Skin epidermis (tissue), 12 donors: ENCODE measurements at regions not wholly inside any gene's neighbourhood (a gene's known extent, or its start where the extent isn't known, plus 50 kb on each side); places are given as distances from the start of the nearest gene placed in this dataset.

Experiments used
- H3K27ac ChIP-seq, 21 experiments: fragments of 200-600 bp; sonication (generic) in 11 of 21; one replicate each; pipeline ENCODE4 v1.5.0; 2020; ENCODE audit warnings: mild to moderate bottlenecking in 3 of 21, inconsistent platforms in 2 of 21, moderate library complexity in 2 of 21
- H3K4me3 ChIP-seq, 7 experiments: fragments of 200-600 bp; sonication (generic) in 2 of 7; one replicate each; pipeline ENCODE4 v1.5.0; 2020; ENCODE audit warnings: inconsistent platforms in 2 of 7, mild to moderate bottlenecking in 2 of 7, moderate library complexity in 1 of 7

DNA sequence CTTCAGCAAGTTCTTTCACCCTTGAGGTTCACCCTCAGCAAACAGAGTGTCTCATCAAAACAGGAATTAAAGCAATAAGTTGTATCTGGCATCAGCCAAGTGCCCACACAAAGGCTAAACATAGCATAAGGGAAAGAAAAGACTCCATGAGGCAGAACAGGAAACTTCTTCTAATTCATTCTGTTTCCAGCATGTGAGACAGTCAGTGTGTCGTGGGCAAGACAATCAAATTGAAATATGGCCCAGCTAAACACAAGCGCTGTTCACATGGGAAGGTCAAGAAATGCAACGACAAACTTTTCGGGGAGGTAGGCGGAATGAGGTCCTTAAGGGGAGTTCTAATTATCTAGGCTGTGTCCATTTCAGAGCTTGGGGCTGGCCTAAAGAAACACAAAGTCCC is 393.4 kb downstream of the HAPSTR1 start:
- H3K4me3 ChIP-seq, result no peak overlapping the region
- H3K27ac ChIP-seq, result no peak overlapping the region

- Histone ChIP-seq H3K27ac (no peak overlapping the region), H3K4me3 (no peak overlapping the region)
Measured at GRCh38 chr16:9489835-9490467, 398.5 kb downstream of the HAPSTR1 start.

GRCh38 chr16:9495824-9496223 is 404.4 kb downstream of the HAPSTR1 start:
- no peak overlapping the region for H3K27ac ChIP-seq

DNA sequence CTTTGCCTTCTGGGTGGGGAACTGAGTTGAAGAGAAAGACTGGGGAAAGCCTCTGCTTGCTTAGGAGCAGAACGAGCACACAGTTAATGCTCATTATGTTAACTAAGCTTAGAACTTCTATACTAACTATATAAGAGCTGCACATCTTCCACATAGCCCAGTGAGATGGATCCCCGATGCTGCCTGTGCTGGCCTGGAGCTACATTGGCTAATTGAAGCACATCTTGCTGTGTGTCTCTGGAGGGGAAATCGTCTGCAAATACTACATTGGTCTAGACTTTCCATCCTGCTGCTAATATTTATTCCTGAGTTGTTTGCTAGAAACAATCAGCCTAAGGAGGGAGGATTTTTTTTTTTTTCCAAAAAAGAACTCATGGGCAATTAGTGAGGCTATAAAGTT is 406.3 kb downstream of the HAPSTR1 start:
- no peak overlapping the region for H3K27ac ChIP-seq
- no peak overlapping the region for H3K4me3 ChIP-seq

More at GRCh38 chr16:9495824-9496223, 404.4 kb downstream of the HAPSTR1 start:
- H3K4me3 ChIP-seq, result no peak overlapping the region

GRCh38 chr16:9499941-9500593 is 408.6 kb downstream of the HAPSTR1 start:
- no peak overlapping the region for H3K4me3 ChIP-seq
- H3K27ac ChIP-seq, result no peak overlapping the region

DNA sequence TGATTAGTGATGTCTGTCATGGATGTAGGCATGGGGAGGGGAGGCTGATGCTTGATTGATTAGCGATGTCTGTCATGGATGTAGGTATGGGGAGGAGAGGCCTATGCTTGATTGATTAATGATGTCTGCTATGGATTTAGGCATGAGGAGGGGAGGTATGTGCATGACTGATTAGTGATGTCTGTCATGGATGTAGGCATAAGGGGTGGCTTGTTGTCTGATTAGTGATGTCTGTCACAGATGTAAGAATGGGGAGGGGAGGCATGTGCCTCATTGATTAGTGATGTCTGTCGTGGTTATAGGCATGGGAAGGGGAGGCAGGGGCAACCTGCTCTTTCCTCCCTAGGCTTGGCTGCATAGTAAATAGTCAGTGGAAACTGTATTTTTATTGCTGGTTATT is 409.4 kb downstream of the HAPSTR1 start:
- no peak overlapping the region for H3K4me3 ChIP-seq
- no peak overlapping the region for H3K27ac ChIP-seq

DNA sequence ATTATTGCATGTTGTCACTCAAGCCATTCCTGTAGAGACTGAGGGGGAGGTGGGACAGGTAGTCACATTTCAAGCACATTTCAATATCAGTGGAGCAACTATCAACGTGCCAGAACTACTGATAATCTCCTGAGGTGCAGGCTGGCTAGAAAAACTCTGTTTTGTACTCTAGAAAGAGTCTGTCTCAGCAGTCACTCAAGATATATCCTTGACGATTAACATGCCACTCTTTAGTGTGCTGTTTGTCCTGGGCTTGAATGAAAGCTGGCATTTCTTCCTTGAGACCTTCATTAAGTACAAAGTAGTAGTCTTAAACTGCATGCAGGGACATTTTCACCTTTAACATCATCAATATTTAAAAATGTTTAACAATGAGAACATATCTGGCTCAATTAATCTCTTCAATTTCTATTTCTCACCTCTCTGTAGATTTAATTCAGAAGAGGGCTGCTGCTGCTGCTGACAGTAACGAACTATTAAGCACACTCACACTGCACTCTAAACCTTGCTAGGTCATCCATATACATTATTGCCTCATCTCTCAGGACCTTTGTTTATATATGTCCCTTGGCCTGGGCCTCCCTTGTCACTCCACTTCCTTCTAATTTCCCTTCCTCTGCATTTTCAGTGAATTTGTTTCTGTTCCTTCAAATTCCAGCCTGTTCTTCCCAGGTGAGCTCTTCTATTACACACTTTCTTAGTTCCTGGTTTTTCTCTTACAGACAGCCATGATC is 412.0 kb downstream of the HAPSTR1 start:
- H3K4me3 ChIP-seq, result no peak overlapping the region
- no peak overlapping the region for H3K27ac ChIP-seq

DNA sequence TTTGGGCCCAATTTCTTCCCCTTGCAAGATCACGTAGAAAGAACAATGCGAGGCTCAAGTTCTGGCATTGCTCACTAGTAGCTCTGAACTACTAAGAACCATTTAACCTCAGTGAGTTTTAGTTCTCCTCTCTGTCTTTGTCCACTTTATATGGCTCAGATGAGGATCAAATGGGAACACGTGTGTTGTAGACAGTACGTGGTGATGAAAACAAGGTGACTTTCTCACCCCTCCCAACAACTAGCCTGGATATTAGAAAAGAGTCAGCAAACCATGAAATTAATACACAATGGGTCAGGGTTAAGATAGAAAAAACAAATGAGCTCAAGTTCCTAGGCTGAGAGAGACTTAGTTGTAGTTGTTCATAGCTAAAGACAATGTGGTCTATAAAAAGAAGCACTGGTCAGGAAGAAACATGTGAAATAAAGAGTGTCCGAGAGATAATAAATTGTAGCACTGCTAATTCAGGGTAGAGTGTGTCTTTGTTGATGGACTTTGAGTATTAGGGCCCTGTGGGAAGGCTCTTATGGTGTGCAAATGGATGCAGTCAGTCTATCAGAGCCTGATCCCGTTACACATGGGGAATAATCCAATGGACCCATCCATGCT is 417.0 kb downstream of the HAPSTR1 start:
- no peak overlapping the region for H3K4me3 ChIP-seq
- H3K27ac ChIP-seq, result no peak overlapping the region

DNA sequence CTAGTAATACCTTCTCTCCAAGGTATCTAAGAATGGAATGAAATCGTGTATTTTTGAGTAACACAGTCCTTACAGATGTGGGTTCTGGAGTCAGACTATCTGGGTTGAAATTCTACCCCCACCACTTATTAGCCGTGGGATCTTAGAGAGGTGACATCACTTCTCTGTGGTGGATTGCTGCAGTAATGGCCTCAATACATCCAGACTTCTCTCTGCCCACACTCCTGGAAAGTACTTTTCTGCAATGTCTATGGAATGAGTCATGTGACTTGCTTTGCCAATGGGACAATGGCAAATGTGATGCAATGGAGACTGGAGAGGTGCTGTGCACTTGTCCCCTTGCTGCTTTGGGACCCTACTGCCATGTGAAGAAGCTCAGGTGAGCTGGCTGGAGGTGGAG is 418.2 kb downstream of the HAPSTR1 start:
- Histone ChIP-seq H3K27ac (no peak overlapping the region), H3K4me3 (no peak overlapping the region)

DNA sequence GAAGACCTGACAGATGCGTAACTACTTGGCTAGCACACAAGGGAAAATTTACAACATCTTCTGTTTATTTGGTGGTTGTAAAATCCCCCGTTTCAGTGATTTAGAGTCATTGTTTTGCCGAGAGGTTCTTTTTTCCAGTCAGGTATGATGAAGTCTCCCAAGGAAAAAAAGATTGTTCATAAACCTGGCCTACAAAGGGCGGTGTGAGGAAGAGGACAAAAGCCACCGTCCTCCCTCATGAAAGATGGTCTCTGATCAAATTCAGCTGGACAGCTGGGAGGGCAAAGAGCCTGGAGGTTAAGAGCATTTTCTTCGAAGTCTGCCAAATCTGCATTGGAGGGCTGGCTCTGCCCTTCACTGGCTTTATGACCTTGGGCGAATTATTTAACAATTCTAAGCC is 419.9 kb downstream of the HAPSTR1 start:
- Histone ChIP-seq H3K27ac (no peak overlapping the region), H3K4me3 (no peak overlapping the region)

DNA sequence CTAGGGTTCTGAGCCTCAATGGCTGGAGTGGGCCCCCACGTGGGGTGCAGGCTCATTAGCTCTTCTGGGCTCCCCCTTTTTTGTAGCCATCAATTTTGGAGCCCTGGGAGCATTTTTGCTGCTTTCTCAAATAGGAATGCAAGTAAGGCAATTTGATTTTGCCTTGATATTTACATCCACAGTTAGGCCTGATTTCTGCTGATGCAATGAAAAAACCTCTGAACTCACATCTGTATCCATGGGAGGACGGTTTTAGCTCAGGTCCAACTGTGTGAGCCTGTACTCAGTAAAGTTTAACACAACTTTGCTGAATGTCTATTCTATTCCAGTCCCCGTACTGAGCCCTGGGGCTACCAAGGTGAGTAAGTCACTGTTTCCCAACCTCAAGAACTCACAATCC is 425.0 kb downstream of the HAPSTR1 start:
- Histone ChIP-seq H3K4me3 (no peak overlapping the region), H3K27ac (no peak overlapping the region)

GRCh38 chr16:9518051-9518450 is 426.6 kb downstream of the HAPSTR1 start:
- Histone ChIP-seq H3K4me3 (no peak overlapping the region), H3K27ac (no peak overlapping the region)

DNA sequence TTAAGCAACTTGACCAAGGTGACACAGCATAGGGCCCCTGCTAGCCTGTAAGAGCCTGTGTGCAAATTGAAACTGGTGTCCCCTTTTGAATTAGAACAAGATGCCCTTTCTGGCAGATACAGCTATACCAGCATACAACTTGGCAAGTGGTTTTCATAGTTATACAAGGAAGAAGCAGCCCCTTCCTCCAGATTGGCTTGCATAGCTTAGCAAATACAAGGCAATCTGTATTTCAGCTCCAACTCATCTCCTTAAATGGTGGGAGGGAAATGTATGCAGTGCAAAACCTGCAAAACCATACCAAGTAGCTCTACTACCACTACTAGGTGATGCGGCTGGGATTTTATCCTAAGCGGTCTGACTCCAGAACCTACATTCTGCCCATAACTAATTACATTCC is 427.1 kb downstream of the HAPSTR1 start:
- Histone ChIP-seq H3K27ac (no peak overlapping the region), H3K4me3 (no peak overlapping the region)

DNA sequence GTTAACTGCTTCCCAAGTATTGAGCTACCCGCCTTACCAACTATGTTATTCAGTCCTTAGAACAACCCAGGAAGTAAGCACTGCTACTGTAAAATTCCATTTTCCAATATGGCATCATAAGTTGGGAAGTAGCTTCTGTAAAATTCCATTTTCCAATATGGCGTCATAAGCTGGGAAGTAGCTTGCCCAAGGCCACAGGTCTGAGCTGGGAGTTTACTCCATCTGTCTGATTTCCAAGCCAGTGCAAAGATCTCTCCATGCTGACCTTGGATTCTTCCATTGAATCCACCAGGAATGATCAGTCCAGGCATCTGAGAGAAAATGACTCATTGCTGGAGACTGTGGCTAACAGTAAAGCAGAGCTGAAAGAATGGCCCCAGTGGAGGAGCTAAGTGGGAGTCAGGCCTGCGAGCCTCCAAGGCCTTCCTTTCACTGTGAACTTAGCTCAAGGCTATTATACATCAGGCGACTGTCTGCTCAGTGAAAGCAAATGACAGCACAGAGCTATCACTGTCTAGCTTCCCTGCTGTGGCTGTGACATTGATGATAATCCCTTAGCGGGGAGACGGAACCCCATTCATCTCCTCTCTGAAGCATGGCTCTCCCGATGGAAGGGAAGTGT is 430.4 kb downstream of the HAPSTR1 start:
- H3K27ac ChIP-seq, result no peak overlapping the region
- no peak overlapping the region for H3K4me3 ChIP-seq

GRCh38 chr16:9522614-9523013 is 431.2 kb downstream of the HAPSTR1 start:
- Histone ChIP-seq H3K4me3 (no peak overlapping the region), H3K27ac (no peak overlapping the region)

- no peak overlapping the region for H3K27ac ChIP-seq
- H3K4me3 ChIP-seq, result no peak overlapping the region
Measured at GRCh38 chr16:9523994-9524393, 432.6 kb downstream of the HAPSTR1 start.

GRCh38 chr16:9525037-9525436 is 433.6 kb downstream of the HAPSTR1 start:
- Histone ChIP-seq H3K27ac (no peak overlapping the region), H3K4me3 (no peak overlapping the region)

DNA sequence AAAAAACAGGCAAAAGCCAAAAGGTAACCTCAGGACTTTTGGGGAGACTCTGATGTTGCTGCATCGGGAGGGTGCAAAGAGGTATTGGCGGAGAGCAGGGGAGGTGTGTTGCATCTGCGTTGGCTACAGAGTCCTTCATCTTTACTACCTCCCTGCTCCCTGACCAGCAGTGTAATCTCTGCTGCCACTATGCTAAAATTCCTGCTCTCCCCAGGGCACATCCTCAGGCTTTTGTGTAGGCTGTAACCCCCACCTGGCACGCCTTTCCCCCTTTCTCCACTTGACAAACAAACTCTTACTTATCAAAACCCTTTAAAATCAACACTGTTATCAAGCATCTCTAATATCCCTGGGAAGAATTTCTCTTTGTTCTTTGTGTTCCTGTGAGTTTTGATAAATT is 435.3 kb downstream of the HAPSTR1 start:
- Histone ChIP-seq H3K4me3 (no peak overlapping the region), H3K27ac (no peak overlapping the region)

DNA sequence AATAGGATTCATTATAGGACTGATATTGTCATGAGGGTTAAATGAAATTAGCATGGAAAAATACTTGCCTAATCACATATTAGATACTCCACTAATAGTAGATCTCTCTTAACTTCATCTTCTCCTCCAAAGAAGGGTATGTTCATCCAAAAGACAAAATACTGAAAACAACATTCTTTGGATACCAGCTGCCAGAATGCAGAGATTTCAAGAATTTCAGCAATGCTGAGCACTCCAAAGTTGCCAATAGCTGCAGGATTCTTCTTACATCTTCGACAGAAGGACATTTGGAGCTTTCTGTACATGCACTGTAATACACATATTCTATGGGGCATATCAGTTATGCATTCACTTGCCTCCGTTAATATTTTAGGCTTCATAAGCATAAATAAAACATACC is 436.5 kb downstream of the HAPSTR1 start:
- H3K27ac ChIP-seq, result no peak overlapping the region
- no peak overlapping the region for H3K4me3 ChIP-seq

- Histone ChIP-seq H3K4me3 (no peak overlapping the region), H3K27ac (no peak overlapping the region)
Measured at GRCh38 chr16:9528511-9529079, 437.2 kb downstream of the HAPSTR1 start.
